K562 (cell line): ENCODE measurements at regions not wholly inside any gene's neighbourhood (a gene's known extent, or its start where the extent isn't known, plus 50 kb on each side); places are given as distances from the start of the nearest gene placed in this dataset.

Source experiments
- ATAC-seq: fragments of 200-7000 bp; cut with Tn5 transposase; 3 replicates; pipeline ENCODE4 v1.9.1; 2020; ENCODE audit warnings: moderate library complexity
- BruUV-seq: library from RNA; stranded (reverse); fragments of 400-500 nt; replicated peaks from 2 replicates; lab custom pipeline; 2021; lab: Mats Ljungman, UMichigan
- CTCF ChIA-PET: fragments of 300-600 bp; formaldehyde crosslinking; extraction: SDS; loops from one replicate; lab custom pipeline; 2021; ENCODE audit warnings: low intra/inter-chr PET ratio; lab: Yijun Ruan, JAX
- POLR2A ChIA-PET: fragments of 300-600, 350-650 bp; sonication (Branson Sonifier 250); formaldehyde crosslinking; extraction: SDS; loops from one replicate; lab custom pipeline; 2021; ENCODE audit warnings: antibody characterized with exemption, inconsistent platforms; lab: Yijun Ruan, JAX
- DNase-seq, 4 experiments: peaks; one replicate each; pipeline versions ENCODE4 v3.0.0 to v3.0.0-alpha.2; 2011 to 2018; ENCODE audit warnings: low spot score in 3 of 4, mixed read lengths in 3 of 4; ENCODE audit errors: extremely low read depth in 1 of 4
- FAIRE-seq: peaks from 2 replicates; lab custom pipeline; 2011; peaks lifted over from hg19 to GRCh38; lab: Jason Lieb, UNC
- H2AFZ ChIP-seq: 2 replicates; pipeline ENCODE4 v1.6.0; 2011; ENCODE audit warnings: low read depth, low read length, control low read depth, inconsistent platforms
- H3K27ac ChIP-seq: fragments of 200-600 bp; 3 replicates; pipeline ENCODE4 v1.8.0; 2011; ENCODE audit warnings: low read depth, mild to moderate bottlenecking, control low read depth, inconsistent platforms, low read length, moderate library complexity, mixed read lengths; ENCODE audit errors: extremely low read depth
- H3K27me3 ChIP-seq, 2 experiments: fragments of 300-600 bp in 1 of 2; 2 replicates in 1 of 2; 3 replicates in 1 of 2; pipeline versions ENCODE4 v1.6.0 to v1.8.0; 2011; ENCODE audit warnings: inconsistent platforms in 2 of 2, low read length in 2 of 2, mild to moderate bottlenecking in 1 of 2, mixed read lengths in 1 of 2, moderate library complexity in 1 of 2; ENCODE audit not compliant: control insufficient read depth in 2 of 2, insufficient read depth in 2 of 2
- H3K36me3 ChIP-seq: fragments of 300-600 bp; 3 replicates; pipeline ENCODE4 v1.8.0; 2011; ENCODE audit warnings: mild to moderate bottlenecking, low read length, inconsistent platforms; ENCODE audit not compliant: control insufficient read depth, insufficient read depth
- H3K4me1 ChIP-seq, 2 experiments: fragments of 200-600 bp in 1 of 2; replicated peaks in 1 of 2; 2 replicates in 1 of 2; 3 replicates in 1 of 2; pipeline versions ENCODE4 v1.5.1 to v1.8.0; 2011; ENCODE audit warnings: inconsistent platforms in 2 of 2, low read length in 2 of 2, mild to moderate bottlenecking in 1 of 2, mixed read lengths in 1 of 2, moderate library complexity in 1 of 2; ENCODE audit not compliant: control insufficient read depth in 2 of 2, insufficient read depth in 2 of 2
- H3K4me2 ChIP-seq: 2 replicates; pipeline ENCODE4 v1.6.1; 2011; ENCODE audit warnings: low read length, control low read depth, inconsistent platforms, mixed read lengths; ENCODE audit not compliant: insufficient read depth
- H3K4me3 ChIP-seq: fragments of 200-600 bp; sonication (generic), shearing (Covaris generic); 2 replicates; pipeline ENCODE4 v1.5.1; 2016; ENCODE audit warnings: control low read depth, inconsistent platforms
- H3K79me2 ChIP-seq: fragments of 200-600 bp; 3 replicates; pipeline ENCODE4 v1.8.0; 2011; ENCODE audit warnings: low read length, inconsistent platforms; ENCODE audit not compliant: control insufficient read depth, insufficient read depth
- H3K9ac ChIP-seq, 2 experiments: 2 replicates each; pipeline versions ENCODE4 v1.6.0 to v1.6.1; 2011; ENCODE audit warnings: low read depth in 2 of 2, low read length in 2 of 2, control low read depth in 1 of 2, inconsistent platforms in 1 of 2, mild to moderate bottlenecking in 1 of 2, mixed read lengths in 1 of 2; ENCODE audit not compliant: insufficient read depth in 1 of 2
- H3K9me1 ChIP-seq: one replicate; pipeline ENCODE4 v1.6.0; 2011; ENCODE audit warnings: inconsistent platforms, mild to moderate bottlenecking, low read length, moderate library complexity; ENCODE audit not compliant: control insufficient read depth, insufficient read depth
- H3K9me3 ChIP-seq: replicated peaks from 2 replicates; pipeline ENCODE4 v1.5.1; 2011; ENCODE audit warnings: low read depth, low read length, inconsistent platforms; ENCODE audit not compliant: control insufficient read depth, insufficient read depth
- H4K20me1 ChIP-seq: replicated peaks from 2 replicates; pipeline ENCODE4 v1.6.1; 2011; ENCODE audit warnings: low read length, inconsistent platforms, mixed read lengths; ENCODE audit not compliant: control insufficient read depth, insufficient read depth
- CBFB ChIP-seq: sonication (generic); formaldehyde crosslinking; IDR thresholded peaks from 2 replicates; pipeline ENCODE4 v1.4.0; 2020; ENCODE audit warnings: mild to moderate bottlenecking, missing genetic modification reagents
- CREB3 ChIP-seq: fragments of 450-650 bp; conservative IDR thresholded peaks from 2 replicates; pipeline ENCODE4 v1.6.1; 2016; ENCODE audit warnings: missing genetic modification characterization, low read depth, mild to moderate bottlenecking, missing compliant biosample characterization, moderate library complexity
- DEAF1 ChIP-seq: fragments of 450-650 bp; formaldehyde crosslinking; IDR thresholded peaks from 2 replicates; pipeline ENCODE4 v1.4.0; 2020; ENCODE audit warnings: mild to moderate bottlenecking, moderate library complexity
- HDGF ChIP-seq: fragments of 450-650 bp; IDR thresholded peaks from 2 replicates; pipeline ENCODE4 v1.6.1; 2016
- ILF3 ChIP-seq: fragments of 450-650 bp; IDR thresholded peaks from 2 replicates; pipeline ENCODE4 v1.6.1; 2018; ENCODE audit warnings: antibody characterized with exemption, mild to moderate bottlenecking, moderate library complexity, borderline replicate concordance
- OTX1 ChIP-seq: fragments of 450-650 bp; formaldehyde crosslinking; IDR thresholded peaks from 2 replicates; pipeline ENCODE4 v1.4.0; 2022; ENCODE audit warnings: mild to moderate bottlenecking
- RFX7 ChIP-seq: fragments of 250-450 bp; sonication (Bioruptor Pico); IDR thresholded peaks from 2 replicates; pipeline ENCODE4 v1.5.1; 2021; ENCODE audit warnings: mild to moderate bottlenecking
- RNF2 ChIP-seq: sonication (generic); IDR thresholded peaks from 2 replicates; pipeline ENCODE4 v1.6.1; 2016
- RUNX1 ChIP-seq: sonication (generic); IDR thresholded peaks from 2 replicates; pipeline ENCODE4 v1.6.1; 2016; ENCODE audit warnings: antibody characterized with exemption, low read depth
- SMAD3 ChIP-seq: fragments of 450-650 bp; formaldehyde crosslinking; conservative IDR thresholded peaks from 2 replicates; pipeline ENCODE4 v1.4.0; 2020; ENCODE audit warnings: mild to moderate bottlenecking
- ZBTB17 ChIP-seq: fragments of 450-650 bp; formaldehyde crosslinking; IDR thresholded peaks from 2 replicates; pipeline ENCODE4 v1.4.0; 2020; ENCODE audit warnings: mild to moderate bottlenecking
- ZFP91 ChIP-seq: sonication (generic); formaldehyde crosslinking; IDR thresholded peaks from 2 replicates; pipeline ENCODE4 v1.8.0; 2022; ENCODE audit warnings: mild to moderate bottlenecking, missing genetic modification reagents
- ZNF184 ChIP-seq: sonication (generic); formaldehyde crosslinking; IDR thresholded peaks from 2 replicates; pipeline ENCODE4 v1.5.0; 2020; ENCODE audit warnings: missing genetic modification reagents
- ZNF76 ChIP-seq: fragments of 250-450 bp; sonication (Bioruptor Pico); IDR thresholded peaks from 2 replicates; pipeline ENCODE4 v1.4.0; 2020; ENCODE audit warnings: mild to moderate bottlenecking, moderate library complexity, borderline replicate concordance
- WGBS: fragments of 100-300 bp; shearing (Covaris generic); methylation state at CpG from one replicate; pipeline ENCODE4 v1.1.6; 2016; ENCODE audit warnings: low coverage, mixed read lengths; ENCODE audit not compliant: insufficient coverage; ENCODE audit errors: missing lambda C conversion rate; 5-methylcytosine and 5-hydroxymethylcytosine counted together
- in situ Hi-C: fragments of 300-500 bp; cut with MboI; formaldehyde crosslinking; loops from 4 replicates; pipeline ENCODE4 v1.15.0; 2018; ENCODE audit warnings: inconsistent platforms, mixed read lengths
- intact Hi-C: fragments of 100-400 bp; cut with micrococcal nuclease; formaldehyde crosslinking; loops from 2 replicates; pipeline ENCODE4 v1.14.2; 2022

- TF ChIP-seq CREB3 (tag) (no peak), SMAD3 (no peak), ZFP91 (CRISPR knock-in tag) (no peak)
These were observed 103.8 kb downstream of the TRIM43 start (continued) for GRCh38 chr2:95695613-95696012.

GRCh38 chr2:95698146-95698545 lies 106.3 kb downstream of the TRIM43 start:
- FAIRE-seq (no peak), DNase-seq (no peak), ATAC-seq (no peak)
- Histone ChIP-seq H3K9me1 (no peaks in the 10 kb centered on the region), H3K4me3 (no peak overlapping the region), H3K27ac (no peak overlapping the region), H3K9ac (no peak overlapping the region), H3K4me1 (no peaks in the 10 kb centered on the region), H3K9me3 (no peaks in the 10 kb centered on the region), H3K36me3 (no peaks in the 10 kb centered on the region), H2AFZ (no peak overlapping the region), H3K4me2 (no peak overlapping the region), H3K79me2 (no peaks in the 10 kb centered on the region), H3K27me3 (no peaks in the 10 kb centered on the region), H4K20me1 (no peaks in the 10 kb centered on the region)
- ChIA-PET CTCF (no interaction called here), POLR2A (no interaction called here)
- in situ Hi-C loops (no loop called here), intact Hi-C loops (no loop called here)
- BruUV-seq: no TSS peak
- TF ChIP-seq OTX1 (CRISPR knock-in tag) (no peak), RNF2 (no peak), ZNF184 (no peak), RFX7 (CRISPR knock-in tag) (no peak), ZNF76 (CRISPR knock-in tag) (no peak), CBFB (CRISPR knock-in tag) (no peak), HDGF (no peak), ILF3 (no peak), DEAF1 (CRISPR knock-in tag) (no peak), ZBTB17 (CRISPR knock-in tag) (no peak), RUNX1 (no peak)
- 1% methylated on average over 4 of the region's 4 CpGs for WGBS
